Muscle of leg (tissue), 3 donors: ENCODE measurements at regions not wholly inside any gene's neighbourhood (a gene's known extent, or its start where the extent isn't known, plus 50 kb on each side); places are given as distances from the start of the nearest gene placed in this dataset.

ENCODE experiments used
- DNase-seq: peaks from one replicate; pipeline ENCODE4 v3.0.0; 2013
- H3K27ac ChIP-seq: one replicate; pipeline ENCODE4 v1.5.1; 2013; ENCODE audit warnings: mild to moderate bottlenecking, low read length, control low read depth
- H3K27me3 ChIP-seq: one replicate; pipeline ENCODE4 v1.6.1; 2013; ENCODE audit warnings: low read length; ENCODE audit not compliant: control insufficient read depth, insufficient read depth
- H3K36me3 ChIP-seq: one replicate; pipeline ENCODE4 v1.6.1; 2013; ENCODE audit warnings: low read length; ENCODE audit not compliant: control insufficient read depth, insufficient read depth
- H3K4me1 ChIP-seq: one replicate; pipeline ENCODE4 v1.6.1; 2013; ENCODE audit warnings: low read length; ENCODE audit not compliant: control insufficient read depth, insufficient read depth
- H3K4me3 ChIP-seq: one replicate; pipeline ENCODE4 v1.5.1; 2013; ENCODE audit warnings: low read length, control low read depth
- H3K9me3 ChIP-seq: replicated peaks from 2 replicates; pipeline ENCODE4 v1.6.1; 2013; ENCODE audit warnings: low read depth, low read length; ENCODE audit not compliant: control insufficient read depth
- WGBS: methylation state at CpG from one replicate; pipeline ENCODE4 v1.1.5; 2013; ENCODE audit warnings: missing lambda C conversion rate; ENCODE audit not compliant: insufficient coverage; 5-methylcytosine and 5-hydroxymethylcytosine counted together

DNA sequence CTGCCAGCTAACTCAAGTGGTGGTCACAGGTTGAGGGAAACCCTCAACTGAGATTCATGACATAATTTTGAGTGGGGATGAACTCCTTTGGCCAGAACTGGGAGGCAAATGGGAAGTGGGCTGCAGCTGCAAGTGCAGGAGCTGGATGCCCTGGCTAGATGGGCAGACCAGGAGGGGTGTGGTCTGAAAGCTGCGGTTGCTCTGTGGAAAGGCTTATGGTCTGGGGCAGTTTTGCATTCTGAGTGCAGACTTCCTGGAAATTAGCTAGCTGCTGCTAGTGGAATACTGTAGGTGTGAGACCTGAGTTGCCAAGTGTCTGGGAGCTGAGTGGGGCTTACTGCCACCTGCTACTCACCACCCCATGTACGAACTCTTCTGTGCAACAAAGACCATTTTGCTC is 52.1 kb upstream of the NAP1L2 start:
- H3K27me3 ChIP-seq, result peaks cover 7% of the 10 kb centered on the region
- no peaks in the 10 kb centered on the region for H3K4me1 ChIP-seq
- no peak overlapping the region for H3K27ac ChIP-seq
- DNase-seq, result no peak
- 50% methylated on average over 1 of the region's 2 CpGs for WGBS
- no peaks in the 10 kb centered on the region for H3K36me3 ChIP-seq
- H3K4me3 ChIP-seq, result no peak overlapping the region
- H3K9me3 ChIP-seq, result no peaks in the 10 kb centered on the region
